GM18519 (cell line): ENCODE measurements at regions not wholly inside any gene's neighbourhood (a gene's known extent, or its start where the extent isn't known, plus 50 kb on each side); places are given as distances from the start of the nearest gene placed in this dataset.

ENCODE experiments used
- ATAC-seq: cut with Tn5 transposase; IDR thresholded peaks from one replicate; pipeline ENCODE4 v1.9.1; 2021; ENCODE audit warnings: mild to moderate bottlenecking, moderate library complexity; ENCODE audit not compliant: unreplicated experiment, low FRiP score

DNA sequence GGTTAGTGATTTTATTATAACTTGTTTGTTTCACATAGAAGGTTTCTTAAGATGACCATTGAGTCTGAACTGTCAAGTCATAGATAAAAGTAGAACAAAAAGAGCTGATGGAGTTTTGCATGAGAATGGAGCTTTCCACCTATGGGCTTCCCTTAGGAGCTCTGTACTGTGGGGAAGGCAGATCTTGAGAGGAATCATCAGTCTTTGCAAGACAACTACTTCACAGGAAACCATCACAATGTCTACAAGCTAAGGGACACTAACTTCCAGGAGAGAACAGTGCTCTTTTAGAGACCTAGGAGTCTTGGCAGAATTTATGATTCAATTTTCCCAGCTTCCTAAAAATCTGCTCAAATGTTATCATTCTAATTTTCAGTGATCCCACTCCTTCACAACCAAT, 78.2 kb downstream of the FBXO5 start:
- no peak for ATAC-seq

DNA sequence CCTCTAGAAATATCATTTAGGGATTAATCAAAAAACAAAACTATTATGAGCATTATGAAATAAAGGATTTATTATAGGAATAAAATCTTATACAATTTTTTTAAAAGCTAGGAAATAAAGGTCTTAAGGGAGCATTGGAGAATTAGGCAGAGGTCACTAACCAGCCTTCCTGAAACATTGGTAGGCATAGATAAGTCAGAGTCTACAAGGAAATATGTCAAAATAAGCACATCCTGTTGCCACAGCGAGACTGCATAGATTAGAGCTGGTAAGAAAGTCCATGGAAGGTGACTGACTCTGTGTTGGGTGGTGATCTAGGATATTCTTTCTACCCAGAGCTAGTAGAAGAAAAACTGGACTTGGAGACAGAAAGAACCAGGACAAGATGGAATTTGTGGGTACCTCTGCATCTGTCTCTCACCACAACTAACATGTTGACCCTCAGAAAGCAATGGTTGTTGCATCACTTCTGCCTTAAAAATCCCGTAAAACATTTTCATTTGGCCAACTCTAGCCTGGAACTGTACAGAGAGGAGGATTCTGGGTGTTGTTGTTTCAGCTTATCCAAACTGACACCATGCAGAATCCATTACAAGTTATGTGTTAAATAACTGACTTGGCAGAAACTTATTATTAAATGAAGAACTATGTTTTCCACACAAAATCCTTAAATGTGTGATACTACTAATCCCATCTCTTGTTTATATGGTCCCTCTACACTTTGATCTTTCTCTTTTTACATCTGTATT, 77.1 kb downstream of the FBXO5 start:
- no peak for ATAC-seq

- ATAC-seq = no peak
Observed at GRCh38 chr6:152909241-152909640, 73.6 kb downstream of the FBXO5 start.

GRCh38 chr6:152916035-152916434, 66.8 kb downstream of the FBXO5 start:
- ATAC-seq = no peak

- ATAC-seq = no peak
Observed at GRCh38 chr6:152918991-152919390, 63.9 kb downstream of the FBXO5 start.

GRCh38 chr6:152920016-152920415, 62.8 kb downstream of the FBXO5 start:
- ATAC-seq = no peak
